WERI-Rb-1 (cell line): ENCODE measurements at regions not wholly inside any gene's neighbourhood (a gene's known extent, or its start where the extent isn't known, plus 50 kb on each side); places are given as distances from the start of the nearest gene placed in this dataset.

Experiments
- DNase-seq: peaks from one replicate; pipeline ENCODE4 v3.0.0-alpha.2; 2020
- H3K27ac ChIP-seq: fragments of 250-450 bp; sonication (Bioruptor Pico); 2 replicates; pipeline ENCODE4 v1.5.1; 2020; ENCODE audit warnings: mild to moderate bottlenecking, moderate library complexity
- H3K27me3 ChIP-seq: fragments of 250-450 bp; sonication (Bioruptor Pico); 2 replicates; pipeline ENCODE4 v1.5.1; 2021; ENCODE audit warnings: mild to moderate bottlenecking, low read depth, moderate library complexity; ENCODE audit not compliant: insufficient read depth, severe bottlenecking
- H3K36me3 ChIP-seq: fragments of 250-450 bp; sonication (Bioruptor Pico); 2 replicates; pipeline ENCODE4 v1.5.1; 2020; ENCODE audit warnings: mild to moderate bottlenecking, moderate library complexity
- H3K4me3 ChIP-seq: 2 replicates; pipeline ENCODE4 v1.5.1; 2011; ENCODE audit warnings: low read depth, mild to moderate bottlenecking, control low read depth, low read length
- H3K9me3 ChIP-seq: fragments of 250-450 bp; sonication (Bioruptor Pico); 2 replicates; pipeline ENCODE4 v1.5.1; 2021; ENCODE audit warnings: mild to moderate bottlenecking, moderate library complexity; ENCODE audit not compliant: severe bottlenecking
- CTCF ChIP-seq: IDR thresholded peaks from 2 replicates; pipeline ENCODE4 v1.5.1; 2011; ENCODE audit warnings: low read depth, mild to moderate bottlenecking, control low read depth, inconsistent platforms, low read length

- no peaks in the 10 kb centered on the region for H3K27me3 ChIP-seq
- DNase-seq: no peak
- no peak for TF ChIP-seq CTCF
- no peaks in the 10 kb centered on the region for H3K36me3 ChIP-seq
- H3K9me3 ChIP-seq: no peaks in the 10 kb centered on the region
- no peak overlapping the region for H3K4me3 ChIP-seq
- no peak overlapping the region for H3K27ac ChIP-seq
Measured at GRCh38 chr10:130664526-130664925, 528.3 kb downstream of the GLRX3 start.

DNA sequence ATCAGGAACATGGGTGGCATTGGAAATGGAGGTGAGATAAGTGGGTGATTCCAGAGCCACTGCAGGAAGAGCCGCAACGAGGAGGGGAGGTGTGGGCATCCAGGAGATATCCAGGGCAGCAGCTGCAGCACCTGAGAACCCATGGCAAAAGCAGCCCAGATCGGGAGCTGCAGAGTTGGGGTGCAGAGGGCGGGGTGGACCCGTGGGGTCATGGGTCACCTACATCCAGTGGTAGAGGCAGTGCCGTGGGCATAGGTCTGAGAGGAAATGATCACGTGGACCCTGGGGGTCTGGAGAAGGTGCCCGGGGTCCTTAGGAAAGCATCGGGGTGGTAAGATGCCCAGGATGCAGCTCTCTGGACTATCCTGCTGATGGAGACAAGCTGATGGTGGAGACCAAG is 530.0 kb downstream of the GLRX3 start:
- H3K27ac ChIP-seq: no peak overlapping the region

DNA sequence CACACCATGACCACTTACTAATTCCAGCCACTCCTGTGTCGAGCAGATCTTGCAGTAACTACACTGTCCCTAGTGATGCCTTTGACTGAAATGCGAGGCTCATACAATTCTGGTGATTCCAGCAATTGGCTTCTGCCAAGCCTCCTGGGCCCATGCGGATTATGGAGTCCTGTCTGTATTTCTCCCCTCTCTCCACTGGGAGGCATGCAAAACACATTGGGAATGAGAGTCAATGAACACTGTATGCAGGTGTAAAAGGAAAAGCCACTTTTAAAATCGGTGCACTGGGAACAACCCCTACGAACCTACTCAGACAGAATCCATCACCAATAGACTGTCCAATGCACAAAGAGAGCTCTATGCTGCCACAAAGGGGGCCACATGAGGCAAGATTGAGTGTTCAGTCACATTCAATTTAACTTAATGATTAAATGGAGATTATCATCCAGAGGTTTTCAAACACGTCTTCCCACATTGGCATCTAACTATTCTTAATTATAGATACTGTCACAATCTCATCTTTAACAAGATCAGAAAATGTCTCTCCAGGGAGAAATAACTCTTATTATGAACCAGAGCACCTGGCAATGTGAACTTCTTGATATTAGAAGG is 550.6 kb downstream of the GLRX3 start:
- no peak overlapping the region for H3K27ac ChIP-seq
- DNase-seq: peak; percentile 69
- peak; percentile 80 for TF ChIP-seq CTCF
- H3K36me3 ChIP-seq: no peaks in the 10 kb centered on the region
- no peak overlapping the region for H3K4me3 ChIP-seq
- H3K27me3 ChIP-seq: no peaks in the 10 kb centered on the region
- H3K9me3 ChIP-seq: no peaks in the 10 kb centered on the region

More for the DNA sequence above, 530.0 kb downstream of the GLRX3 start:
- no peak for TF ChIP-seq CTCF
- no peak for DNase-seq
- Histone ChIP-seq H3K27me3 (no peaks in the 10 kb centered on the region), H3K4me3 (no peak overlapping the region), H3K9me3 (no peaks in the 10 kb centered on the region), H3K36me3 (no peaks in the 10 kb centered on the region)

GRCh38 chr10:130687566-130687965 is 551.4 kb downstream of the GLRX3 start:
- DNase-seq: no peak
- H3K27me3 ChIP-seq: no peaks in the 10 kb centered on the region
- H3K36me3 ChIP-seq: no peaks in the 10 kb centered on the region
- no peak overlapping the region for H3K4me3 ChIP-seq
- no peak for TF ChIP-seq CTCF
- H3K27ac ChIP-seq: no peak overlapping the region
- no peaks in the 10 kb centered on the region for H3K9me3 ChIP-seq

- no peak overlapping the region for H3K27ac ChIP-seq
- no peak overlapping the region for H3K4me3 ChIP-seq
- no peak for TF ChIP-seq CTCF
- H3K9me3 ChIP-seq: no peaks in the 10 kb centered on the region
- DNase-seq: no peak
- H3K27me3 ChIP-seq: no peaks in the 10 kb centered on the region
- no peaks in the 10 kb centered on the region for H3K36me3 ChIP-seq
Measured at GRCh38 chr10:130689743-130690626, 553.8 kb downstream of the GLRX3 start.
